Common myeloid progenitor, CD34-positive (primary cell): ENCODE measurements at regions not wholly inside any gene's neighbourhood (a gene's known extent, or its start where the extent isn't known, plus 50 kb on each side); places are given as distances from the start of the nearest gene placed in this dataset.

ENCODE experiments used
- CTCF ChIA-PET: fragments of 350-600 bp; sonication (Branson Sonifier 250); formaldehyde crosslinking; loops from one replicate; lab custom pipeline; 2021; ENCODE audit warnings: antibody characterized with exemption; lab: Charles Lee
- POLR2A ChIA-PET: fragments of 350-600 bp; sonication (Branson Sonifier 250); formaldehyde crosslinking; loops from one replicate; lab custom pipeline; 2021; ENCODE audit warnings: antibody characterized with exemption; lab: Charles Lee
- DNase-seq, 3 donors: peaks; one replicate each; pipeline versions ENCODE4 v3.0.0 to v3.0.0-alpha.2; 2013
- H3K27ac ChIP-seq, 2 experiments: 1 replicate in 1 of 2; 2 replicates in 1 of 2; pipeline ENCODE4 v1.7.0; 2013; ENCODE audit warnings: inconsistent platforms in 2 of 2, low read length in 2 of 2, mild to moderate bottlenecking in 2 of 2, low read depth in 1 of 2, moderate library complexity in 1 of 2; ENCODE audit not compliant: severe bottlenecking in 2 of 2, insufficient read depth in 1 of 2, poor library complexity in 1 of 2
- H3K27me3 ChIP-seq, 5 experiments: replicated peaks in 2 of 5; 1 replicate in 3 of 5; 2 replicates in 2 of 5; pipeline versions ENCODE4 v1.6.1 to v1.7.0; 2013; ENCODE audit warnings: low read length in 4 of 5, mild to moderate bottlenecking in 2 of 5, moderate library complexity in 2 of 5, inconsistent platforms in 1 of 5; ENCODE audit not compliant: insufficient read depth in 5 of 5, control insufficient read depth in 4 of 5
- H3K36me3 ChIP-seq, 4 experiments: 1 replicate in 2 of 4; 2 replicates in 2 of 4; pipeline versions ENCODE4 v1.6.1 to v1.7.0; 2013; ENCODE audit warnings: low read length in 3 of 4, control low read depth in 1 of 4, mild to moderate bottlenecking in 1 of 4; ENCODE audit not compliant: control insufficient read depth in 4 of 4, insufficient read depth in 4 of 4
- H3K4me1 ChIP-seq, 4 experiments: 1 replicate in 3 of 4; 2 replicates in 1 of 4; pipeline versions ENCODE4 v1.6.1 to v1.7.1; 2013; ENCODE audit warnings: low read length in 3 of 4, mild to moderate bottlenecking in 3 of 4, control low read depth in 1 of 4, inconsistent platforms in 1 of 4, moderate library complexity in 1 of 4; ENCODE audit not compliant: control insufficient read depth in 4 of 4, insufficient read depth in 4 of 4; ENCODE audit errors: control extremely low read depth in 1 of 4
- H3K4me3 ChIP-seq, 7 experiments: 1 replicate in 4 of 7; 2 replicates in 3 of 7; pipeline versions ENCODE4 v1.5.1 to v1.7.0; 2013; ENCODE audit warnings: mild to moderate bottlenecking in 7 of 7, low read length in 6 of 7, moderate library complexity in 6 of 7, inconsistent platforms in 2 of 7, low read depth in 2 of 7, control low read depth in 1 of 7; ENCODE audit not compliant: insufficient read depth in 4 of 7, control insufficient read depth in 1 of 7; ENCODE audit errors: extremely low read depth in 1 of 7
- H3K9me3 ChIP-seq, 5 experiments: 1 replicate in 4 of 5; 2 replicates in 1 of 5; pipeline versions ENCODE4 v1.6.1 to v1.7.1; 2013; ENCODE audit warnings: low read length in 4 of 5, mild to moderate bottlenecking in 2 of 5, inconsistent platforms in 1 of 5, low read depth in 1 of 5, moderate library complexity in 1 of 5; ENCODE audit not compliant: control insufficient read depth in 4 of 5, insufficient read depth in 2 of 5; ENCODE audit errors: control extremely low read depth in 1 of 5
- WGBS: methylation state at CpG from one replicate; pipeline ENCODE4 v1.1.5; 2013; ENCODE audit not compliant: insufficient coverage; 5-methylcytosine and 5-hydroxymethylcytosine counted together

DNA sequence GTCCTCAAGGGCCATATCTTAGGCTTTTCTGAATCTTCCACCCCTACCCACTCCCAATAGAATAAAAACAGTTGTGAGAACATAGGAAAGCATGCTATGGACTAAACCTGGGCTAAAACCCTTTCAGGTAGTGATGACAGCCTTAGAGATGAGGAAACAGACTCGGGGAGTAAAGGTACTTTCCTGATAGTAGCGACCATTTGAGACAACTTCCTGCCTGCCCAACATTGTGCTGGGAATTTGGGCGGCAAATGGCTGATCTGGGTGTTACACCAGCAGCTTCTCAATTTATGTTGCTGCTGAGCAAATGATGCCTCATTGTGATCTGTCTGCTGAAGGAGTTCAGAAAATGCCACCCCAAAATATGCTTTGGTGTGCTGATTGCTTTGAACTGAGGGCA, 66.6 kb downstream of the TMEM17 start:
- Histone ChIP-seq H3K9me3 (no peaks in the 10 kb centered on the region), H3K27me3 (no peaks in the 10 kb centered on the region), H3K4me1 (no peaks in the 10 kb centered on the region), H3K27ac (no peak overlapping the region), H3K4me3 (no peak overlapping the region), H3K36me3 (peaks cover 0 to 4% (median 0%) of the 10 kb centered on the region in 4 experiments)
- no peak for DNase-seq
- ChIA-PET POLR2A (no interaction called here), CTCF (interaction anchor here (1.1 kb wide), 1 partner anchor 9 kb away, joined by 4 read pairs; no protein-coding TSS in a partner anchor)
- 95% methylated on average over 3 of the region's 3 CpGs for WGBS

DNA sequence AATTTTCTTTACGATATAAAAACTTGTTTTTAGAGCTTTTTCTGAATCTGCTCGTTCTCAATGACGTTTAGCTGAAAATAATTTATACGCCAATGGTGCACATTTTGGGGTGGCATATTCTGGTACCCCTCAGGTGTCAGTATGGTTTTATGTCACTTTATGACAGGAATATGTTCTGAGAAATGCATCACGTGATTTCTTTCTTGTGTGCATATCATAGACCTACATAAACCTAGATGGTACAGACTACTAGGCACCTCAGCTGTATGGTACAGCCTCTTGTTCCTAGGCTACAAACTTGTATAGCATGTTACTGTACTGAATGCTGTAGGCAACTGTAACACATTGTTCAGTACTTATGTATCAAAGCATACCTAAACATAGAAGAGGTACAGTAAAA, 68.2 kb downstream of the TMEM17 start:
- ChIA-PET CTCF (interaction anchor here (0.6 to 1.2 kb wide), 3 partner anchors 9 to 47 kb away, joined by 3 to 4 read pairs (median 3); no protein-coding TSS in a partner anchor), POLR2A (interaction anchor here (0.5 kb wide), 1 partner anchor 150 kb away, joined by 3 read pairs; no protein-coding TSS in a partner anchor)
- no peak for DNase-seq
- no peak overlapping the region for H3K4me3 ChIP-seq
- peaks cover 0 to 4% (median 0%) of the 10 kb centered on the region in 4 experiments for H3K36me3 ChIP-seq
- no peak overlapping the region for H3K27ac ChIP-seq
- H3K27me3 ChIP-seq = no peaks in the 10 kb centered on the region
- no peaks in the 10 kb centered on the region for H3K9me3 ChIP-seq
- 100% methylated on average over 4 of the region's 5 CpGs for WGBS
- no peaks in the 10 kb centered on the region for H3K4me1 ChIP-seq

DNA sequence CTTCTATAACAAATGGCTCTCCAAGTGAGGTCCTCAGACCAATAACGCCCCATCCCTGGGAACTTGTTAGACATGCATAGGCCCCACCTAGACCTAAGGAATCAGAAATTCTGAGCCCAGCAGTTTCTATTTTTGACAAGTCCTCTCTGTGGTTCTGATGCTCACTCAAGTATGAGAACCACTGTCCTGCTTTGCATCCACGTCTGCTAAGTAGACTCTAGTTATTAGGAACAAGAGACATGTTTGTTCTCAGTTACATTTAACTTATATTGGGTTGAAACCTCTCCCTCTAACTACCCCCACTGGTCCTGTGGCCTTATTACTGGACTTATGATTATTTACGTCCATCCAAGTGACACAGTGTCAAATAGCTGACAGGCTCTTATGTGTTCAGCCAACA, 70.3 kb downstream of the TMEM17 start:
- ChIA-PET CTCF (interaction anchor here (1.1 kb wide), 1 partner anchor 21 kb away, joined by 3 read pairs; no protein-coding TSS in a partner anchor), POLR2A (no interaction called here)
- 100% methylated on average over 2 of the region's 3 CpGs for WGBS
- Histone ChIP-seq H3K9me3 (no peaks in the 10 kb centered on the region), H3K36me3 (peaks cover 0 to 7% (median 0%) of the 10 kb centered on the region in 4 experiments), H3K4me1 (no peaks in the 10 kb centered on the region), H3K4me3 (no peak overlapping the region), H3K27me3 (no peaks in the 10 kb centered on the region), H3K27ac (no peak overlapping the region)
- DNase-seq = no peak

DNA sequence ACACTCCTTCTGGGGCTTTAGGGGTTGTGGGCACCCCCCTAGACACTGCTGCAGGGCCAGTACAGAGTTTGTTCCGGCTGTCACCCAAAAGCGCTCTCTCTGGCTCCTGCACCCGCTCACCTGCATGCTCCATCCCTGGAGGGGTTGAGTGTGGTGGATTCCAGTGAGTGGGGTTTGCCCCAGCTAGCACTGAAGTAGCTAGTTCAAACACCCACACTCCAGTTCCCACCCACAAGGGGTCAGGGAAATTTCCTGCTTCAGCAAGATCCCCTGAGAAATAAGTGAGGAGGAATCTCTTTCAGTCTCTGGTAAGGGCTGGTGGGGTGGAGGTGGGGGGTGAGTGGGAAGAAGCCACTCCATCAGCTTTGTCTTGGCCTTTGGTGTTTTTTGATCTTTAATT, 73.6 kb downstream of the TMEM17 start:
- ChIA-PET POLR2A (no interaction called here), CTCF (no interaction called here)
- no peak overlapping the region for H3K27ac ChIP-seq
- H3K27me3 ChIP-seq = no peaks in the 10 kb centered on the region
- no CpG with 5 or more reads among the region's 3 CpGs for WGBS
- no peak overlapping the region for H3K4me3 ChIP-seq
- H3K9me3 ChIP-seq = no peaks in the 10 kb centered on the region
- DNase-seq = no peak
- H3K4me1 ChIP-seq = no peaks in the 10 kb centered on the region
- peaks cover 0 to 3% (median 0%) of the 10 kb centered on the region in 4 experiments for H3K36me3 ChIP-seq

DNA sequence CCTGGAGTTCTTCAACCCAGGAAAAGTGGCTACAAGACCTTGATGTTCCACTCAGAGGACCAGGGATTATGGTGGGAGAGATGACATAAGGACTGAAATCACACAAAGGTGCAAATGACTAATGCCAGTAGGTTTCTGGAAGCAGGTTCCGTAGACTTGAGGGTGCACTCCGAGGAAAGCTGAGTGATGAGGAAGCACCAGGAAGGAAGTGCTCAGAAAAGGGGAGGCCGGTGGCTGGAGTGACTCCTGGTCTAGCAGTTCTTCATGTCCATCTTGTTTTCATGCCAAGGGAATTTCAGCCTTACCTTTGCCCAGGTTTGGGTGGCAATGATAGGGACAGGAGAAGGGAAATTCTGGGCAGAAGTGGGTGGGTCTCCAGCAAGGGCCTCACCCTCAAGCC, 74.5 kb downstream of the TMEM17 start:
- ChIA-PET CTCF (no interaction called here), POLR2A (no interaction called here)
- DNase-seq = no peak
- no peaks in the 10 kb centered on the region for H3K4me1 ChIP-seq
- no peaks in the 10 kb centered on the region for H3K9me3 ChIP-seq
- no peaks in the 10 kb centered on the region for H3K27me3 ChIP-seq
- WGBS = 97% methylated on average over 3 of the region's 3 CpGs
- peaks cover 0 to 3% (median 0%) of the 10 kb centered on the region in 4 experiments for H3K36me3 ChIP-seq
- no peak overlapping the region for H3K4me3 ChIP-seq
- no peak overlapping the region for H3K27ac ChIP-seq

DNA sequence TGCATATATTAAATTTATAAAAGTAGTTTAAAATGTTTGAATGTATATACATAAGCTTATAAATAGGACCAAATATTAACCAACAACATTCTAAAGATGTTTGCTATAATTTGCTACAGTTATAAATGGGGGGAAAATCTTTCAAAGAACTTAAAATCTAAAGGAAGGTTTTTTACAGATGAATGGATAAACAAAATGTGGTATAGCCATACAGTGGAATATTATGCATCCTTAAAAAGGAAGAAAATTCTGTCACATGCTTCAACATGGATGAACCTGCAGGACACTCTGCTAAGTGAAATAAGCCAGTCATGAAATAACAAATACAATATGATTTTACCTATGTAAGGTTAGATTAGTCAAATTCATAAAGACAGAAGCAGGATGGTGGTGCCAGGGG, 75.8 kb downstream of the TMEM17 start:
- Histone ChIP-seq H3K36me3 (peaks cover 0 to 3% (median 0%) of the 10 kb centered on the region in 4 experiments), H3K27me3 (no peaks in the 10 kb centered on the region), H3K4me1 (no peaks in the 10 kb centered on the region), H3K4me3 (no peak overlapping the region), H3K9me3 (no peaks in the 10 kb centered on the region), H3K27ac (no peak overlapping the region)
- no peak for DNase-seq
- CTCF ChIA-PET = no interaction called here
- POLR2A ChIA-PET = no interaction called here

DNA sequence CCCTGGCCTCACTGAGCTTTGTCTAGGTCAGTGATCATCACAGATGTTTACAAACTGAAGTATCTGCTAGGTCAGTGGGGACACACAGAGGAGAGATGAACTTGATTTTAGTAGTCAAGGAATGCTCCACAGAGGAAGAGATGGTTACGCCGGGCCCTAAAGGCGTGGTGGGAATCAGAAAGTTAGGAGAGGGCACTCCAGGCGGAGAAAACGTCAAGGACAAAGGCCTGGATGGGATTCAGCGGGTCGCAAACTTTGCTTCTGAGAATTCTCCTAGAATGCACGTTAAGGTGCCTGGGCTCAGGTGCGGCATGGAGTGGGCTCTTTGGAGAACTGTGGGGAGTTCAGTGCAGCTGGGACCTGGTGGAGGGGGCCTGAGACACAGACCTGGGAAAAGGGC, 78.8 kb downstream of the TMEM17 start:
- CTCF ChIA-PET = interaction anchor here (0.5 kb wide), 1 partner anchor 633 kb away, joined by 3 read pairs; no protein-coding TSS in a partner anchor
- WGBS = 93% methylated on average over 9 of the region's 9 CpGs

More for the DNA sequence above, 78.8 kb downstream of the TMEM17 start:
- Histone ChIP-seq H3K4me3 (no peak overlapping the region), H3K9me3 (no peaks in the 10 kb centered on the region), H3K36me3 (peaks cover 0 to 3% (median 0%) of the 10 kb centered on the region in 4 experiments), H3K4me1 (no peaks in the 10 kb centered on the region), H3K27me3 (no peaks in the 10 kb centered on the region), H3K27ac (no peak overlapping the region)
- DNase-seq = no peak
- POLR2A ChIA-PET = no interaction called here
